ENCODE measurements at regions not wholly inside any gene's neighbourhood (a gene's known extent, or its start where the extent isn't known, plus 50 kb on each side); places are given as distances from the start of the nearest gene placed in this dataset.

GRCh38 chr11:19445771-19446170 is 205.0 kb upstream of the E2F8 start:
- no peak for TF ChIP-seq CTCF (IDR thresholded peaks at IDR 0.05)
- TF ChIP-seq, protein P1, sequence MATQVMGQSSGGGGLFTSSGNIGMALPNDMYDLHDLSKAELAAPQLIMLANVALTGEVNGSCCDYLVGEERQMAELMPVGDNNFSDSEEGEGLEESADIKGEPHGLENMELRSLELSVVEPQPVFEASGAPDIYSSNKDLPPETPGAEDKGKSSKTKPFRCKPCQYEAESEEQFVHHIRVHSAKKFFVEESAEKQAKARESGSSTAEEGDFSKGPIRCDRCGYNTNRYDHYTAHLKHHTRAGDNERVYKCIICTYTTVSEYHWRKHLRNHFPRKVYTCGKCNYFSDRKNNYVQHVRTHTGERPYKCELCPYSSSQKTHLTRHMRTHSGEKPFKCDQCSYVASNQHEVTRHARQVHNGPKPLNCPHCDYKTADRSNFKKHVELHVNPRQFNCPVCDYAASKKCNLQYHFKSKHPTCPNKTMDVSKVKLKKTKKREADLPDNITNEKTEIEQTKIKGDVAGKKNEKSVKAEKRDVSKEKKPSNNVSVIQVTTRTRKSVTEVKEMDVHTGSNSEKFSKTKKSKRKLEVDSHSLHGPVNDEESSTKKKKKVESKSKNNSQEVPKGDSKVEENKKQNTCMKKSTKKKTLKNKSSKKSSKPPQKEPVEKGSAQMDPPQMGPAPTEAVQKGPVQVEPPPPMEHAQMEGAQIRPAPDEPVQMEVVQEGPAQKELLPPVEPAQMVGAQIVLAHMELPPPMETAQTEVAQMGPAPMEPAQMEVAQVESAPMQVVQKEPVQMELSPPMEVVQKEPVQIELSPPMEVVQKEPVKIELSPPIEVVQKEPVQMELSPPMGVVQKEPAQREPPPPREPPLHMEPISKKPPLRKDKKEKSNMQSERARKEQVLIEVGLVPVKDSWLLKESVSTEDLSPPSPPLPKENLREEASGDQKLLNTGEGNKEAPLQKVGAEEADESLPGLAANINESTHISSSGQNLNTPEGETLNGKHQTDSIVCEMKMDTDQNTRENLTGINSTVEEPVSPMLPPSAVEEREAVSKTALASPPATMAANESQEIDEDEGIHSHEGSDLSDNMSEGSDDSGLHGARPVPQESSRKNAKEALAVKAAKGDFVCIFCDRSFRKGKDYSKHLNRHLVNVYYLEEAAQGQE (IDR thresholded peaks at IDR 0.05; ENCODE audit: insufficient read depth in 1 of 2, low read depth in 2 of 2, low read length in 1 of 2): no peak
- TF ChIP-seq POLR2AphosphoS5 (IDR thresholded peaks at IDR 0.05; ENCODE audit: low read depth, low read length): no peak
- TF ChIP-seq TCF7L2 (IDR thresholded peaks at IDR 0.05; ENCODE audit: low read depth, low read length): no peak
